ENCODE measurements at regions not wholly inside any gene's neighbourhood (a gene's known extent, or its start where the extent isn't known, plus 50 kb on each side); places are given as distances from the start of the nearest gene placed in this dataset.
"Not testable (repeated sequence)": the region's sequence is repeated elsewhere in the genome, so short reads cannot be mapped to it uniquely, and the experiment has no call there.

DNA sequence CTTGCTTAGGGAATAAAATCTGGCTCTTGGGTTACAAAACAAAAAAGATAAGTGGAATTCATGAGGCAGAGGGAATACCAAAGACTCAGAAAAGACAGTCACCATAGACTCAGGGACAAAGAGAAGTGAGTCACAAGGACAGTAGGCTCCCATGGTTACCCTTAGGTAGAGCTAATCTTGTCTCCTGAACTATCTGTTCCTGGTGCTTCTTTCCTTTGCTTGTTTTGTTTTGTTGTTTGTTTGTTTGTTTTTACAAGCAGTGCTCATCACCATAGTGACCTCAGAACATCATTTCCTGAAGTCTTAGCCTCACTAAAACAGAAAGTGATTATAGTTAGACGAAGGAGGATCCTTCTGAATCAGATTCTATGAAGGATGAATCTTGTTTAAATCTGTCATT, 142.3 kb upstream of the SOX21 start:
- 71 to 73% (median 72%) methylated on average over 1 of the region's 1 CpG for WGBS, 3 donors
- Histone ChIP-seq H3K27me3 (no peaks in the 10 kb centered on the region), H3K9me3 (no peaks in the 10 kb centered on the region), H3K27ac (no peak overlapping the region), H3K4me3 (no peak overlapping the region), H3K36me3 (no peaks in the 10 kb centered on the region), H3K4me1 (ENCODE audit: insufficient read depth) (peaks cover 7% of the 10 kb centered on the region)
- intact Hi-C loops (cut with DNase I): no loop called here
- TF ChIP-seq, protein P1, sequence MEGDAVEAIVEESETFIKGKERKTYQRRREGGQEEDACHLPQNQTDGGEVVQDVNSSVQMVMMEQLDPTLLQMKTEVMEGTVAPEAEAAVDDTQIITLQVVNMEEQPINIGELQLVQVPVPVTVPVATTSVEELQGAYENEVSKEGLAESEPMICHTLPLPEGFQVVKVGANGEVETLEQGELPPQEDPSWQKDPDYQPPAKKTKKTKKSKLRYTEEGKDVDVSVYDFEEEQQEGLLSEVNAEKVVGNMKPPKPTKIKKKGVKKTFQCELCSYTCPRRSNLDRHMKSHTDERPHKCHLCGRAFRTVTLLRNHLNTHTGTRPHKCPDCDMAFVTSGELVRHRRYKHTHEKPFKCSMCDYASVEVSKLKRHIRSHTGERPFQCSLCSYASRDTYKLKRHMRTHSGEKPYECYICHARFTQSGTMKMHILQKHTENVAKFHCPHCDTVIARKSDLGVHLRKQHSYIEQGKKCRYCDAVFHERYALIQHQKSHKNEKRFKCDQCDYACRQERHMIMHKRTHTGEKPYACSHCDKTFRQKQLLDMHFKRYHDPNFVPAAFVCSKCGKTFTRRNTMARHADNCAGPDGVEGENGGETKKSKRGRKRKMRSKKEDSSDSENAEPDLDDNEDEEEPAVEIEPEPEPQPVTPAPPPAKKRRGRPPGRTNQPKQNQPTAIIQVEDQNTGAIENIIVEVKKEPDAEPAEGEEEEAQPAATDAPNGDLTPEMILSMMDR (IDR thresholded peaks at IDR 0.05): no peak
- no peak for TF ChIP-seq POLR2A (IDR thresholded peaks at IDR 0.05)
- TF ChIP-seq EP300 (IDR thresholded peaks at IDR 0.05): no peak
- DNase-seq: no peak

GRCh38 chr13:94851576-94851975, 139.2 kb upstream of the SOX21 start:
- H3K4me1 ChIP-seq (ENCODE audit: insufficient read depth): no peaks in the 10 kb centered on the region
- H3K27ac ChIP-seq: no peak overlapping the region
- no peak overlapping the region for H3K4me3 ChIP-seq
- TF ChIP-seq EP300 (IDR thresholded peaks at IDR 0.05) (no peak), POLR2A (IDR thresholded peaks at IDR 0.05) (no peak)
- TF ChIP-seq, protein P1 (IDR thresholded peaks at IDR 0.05): no peak
- WGBS, 3 donors: 88 to 93% (median 92%) methylated on average over 1 of the region's 1 CpG
- no peaks in the 10 kb centered on the region for H3K36me3 ChIP-seq
- H3K27me3 ChIP-seq: no peaks in the 10 kb centered on the region
- intact Hi-C loops (cut with DNase I): no loop called here
- DNase-seq: no peak
- no peaks in the 10 kb centered on the region for H3K9me3 ChIP-seq

DNA sequence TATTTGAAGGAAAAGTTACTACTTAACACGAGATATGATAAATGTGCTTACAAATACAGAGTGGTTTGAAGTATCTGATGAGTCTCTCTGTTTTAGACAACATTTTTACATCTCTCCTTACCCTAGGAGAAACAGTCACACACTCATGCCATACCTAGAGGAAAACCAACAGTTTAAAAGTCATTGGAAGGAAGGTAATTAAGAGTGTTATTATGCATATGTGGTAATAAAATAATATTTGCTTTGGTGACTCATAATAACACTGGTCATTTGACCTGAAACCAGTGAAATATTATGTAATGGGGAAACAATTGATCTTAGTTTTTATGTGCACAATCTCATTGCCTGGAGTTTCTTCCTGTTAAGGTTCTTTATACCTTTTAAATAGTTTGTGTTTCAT, 136.9 kb upstream of the SOX21 start:
- H3K4me1 ChIP-seq (ENCODE audit: insufficient read depth): no peaks in the 10 kb centered on the region
- DNase-seq: no peak
- H3K36me3 ChIP-seq: no peaks in the 10 kb centered on the region
- intact Hi-C loops (cut with DNase I): no loop called here
- H3K4me3 ChIP-seq: no peak overlapping the region
- TF ChIP-seq EP300 (IDR thresholded peaks at IDR 0.05) (no peak), POLR2A (IDR thresholded peaks at IDR 0.05) (no peak)
- TF ChIP-seq, protein P1 (IDR thresholded peaks at IDR 0.05): no peak
- H3K9me3 ChIP-seq: no peaks in the 10 kb centered on the region
- no peaks in the 10 kb centered on the region for H3K27me3 ChIP-seq
- H3K27ac ChIP-seq: no peak overlapping the region
- WGBS, 3 donors: 44 to 71% (median 63%) methylated on average over 1 of the region's 1 CpG

- Histone ChIP-seq H3K9me3 (no peaks in the 10 kb centered on the region), H3K36me3 (no peaks in the 10 kb centered on the region), H3K4me1 (ENCODE audit: insufficient read depth) (no peaks in the 10 kb centered on the region), H3K27me3 (no peaks in the 10 kb centered on the region), H3K4me3 (no peak overlapping the region), H3K27ac (no peak overlapping the region)
- TF ChIP-seq POLR2A (IDR thresholded peaks at IDR 0.05): no peak
- TF ChIP-seq EP300 (IDR thresholded peaks at IDR 0.05): no peak
- TF ChIP-seq, protein P1 (IDR thresholded peaks at IDR 0.05): no peak
- intact Hi-C loops (cut with DNase I): no loop called here
- no peak for DNase-seq
Observed at GRCh38 chr13:94842901-94843300, 130.6 kb upstream of the SOX21 start.

DNA sequence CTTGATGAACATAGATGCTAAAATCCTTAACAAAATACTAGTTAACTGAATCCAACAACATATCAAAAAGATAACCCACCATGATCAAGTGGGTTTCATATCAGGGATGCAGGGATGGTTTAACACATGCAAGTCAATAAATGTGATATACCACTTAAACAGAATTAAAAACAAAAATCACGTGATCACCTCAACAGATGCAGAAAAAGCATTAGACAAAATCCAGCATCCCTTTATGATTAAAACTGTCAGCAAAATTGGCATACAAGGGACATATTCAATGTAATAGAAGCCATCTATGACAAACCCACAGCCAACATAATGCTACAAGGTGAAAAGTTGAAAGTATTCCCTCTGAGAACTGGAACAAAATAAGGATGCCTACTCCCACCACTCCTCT, 124.7 kb upstream of the SOX21 start:
- WGBS, 3 donors: 82 to 94% (median 88%) methylated on average over 1 of the region's 1 CpG
- H3K36me3 ChIP-seq; intact Hi-C loops (cut with DNase I); H3K27ac ChIP-seq; H3K9me3 ChIP-seq; DNase-seq; H3K27me3 ChIP-seq; H3K4me3 ChIP-seq; H3K4me1 ChIP-seq (ENCODE audit: insufficient read depth): not testable (repeated sequence)
